H1 (cell line): ENCODE measurements at regions not wholly inside any gene's neighbourhood (a gene's known extent, or its start where the extent isn't known, plus 50 kb on each side); places are given as distances from the start of the nearest gene placed in this dataset.

Experiments
- CTCF ChIA-PET: fragments of 300-600 bp; sonication (Branson Sonifier 250); formaldehyde crosslinking; loops from one replicate; lab custom pipeline; 2021; ENCODE audit not compliant: partially characterized antibody; lab: Charles Lee
- POLR2A ChIA-PET: fragments of 300-600 bp; sonication (Branson Sonifier 250); formaldehyde crosslinking; loops from one replicate; lab custom pipeline; 2021; ENCODE audit warnings: inconsistent platforms; ENCODE audit not compliant: partially characterized antibody; lab: Charles Lee
- DNase-seq, 2 experiments: peaks; one replicate each; pipeline versions ENCODE4 v3.0.0 to v3.0.0-alpha.2; 2010 to 2022; ENCODE audit warnings: low spot score in 2 of 2, low read depth in 1 of 2, mixed read lengths in 1 of 2
- FAIRE-seq: peaks from 2 replicates; lab custom pipeline; 2011; peaks lifted over from hg19 to GRCh38; lab: Jason Lieb, UNC
- H2AFZ ChIP-seq: 2 replicates; pipeline ENCODE4 v1.8.1; 2012; ENCODE audit warnings: low read length, inconsistent platforms
- H2AK5ac ChIP-seq: 2 replicates; pipeline ENCODE4 v1.6.1; 2013; ENCODE audit warnings: low read depth, low read length
- H2BK120ac ChIP-seq: replicated peaks from 2 replicates; pipeline ENCODE3; 2013; ENCODE audit warnings: low read depth, low read length, inconsistent platforms
- H2BK12ac ChIP-seq: 2 replicates; pipeline ENCODE4 v1.6.1; 2013; ENCODE audit warnings: low read depth, low read length
- H2BK15ac ChIP-seq: 2 replicates; pipeline ENCODE4 v1.6.1; 2013; ENCODE audit warnings: low read length
- H2BK20ac ChIP-seq: 2 replicates; pipeline ENCODE4 v1.6.1; 2013; ENCODE audit warnings: low read length
- H2BK5ac ChIP-seq: 2 replicates; pipeline ENCODE4 v1.6.1; 2013; ENCODE audit warnings: low read depth, low read length
- H3K14ac ChIP-seq: 2 replicates; pipeline ENCODE4 v1.6.1; 2013; ENCODE audit warnings: inconsistent platforms; ENCODE audit not compliant: insufficient read length
- H3K18ac ChIP-seq: 2 replicates; pipeline ENCODE4 v1.6.1; 2013; ENCODE audit warnings: low read length; ENCODE audit errors: extremely low read depth
- H3K23ac ChIP-seq: 2 replicates; pipeline ENCODE4 v1.6.1; 2013; ENCODE audit warnings: inconsistent platforms; ENCODE audit not compliant: insufficient read length
- H3K23me2 ChIP-seq: 2 replicates; pipeline ENCODE4 v1.6.1; 2013; ENCODE audit warnings: low read depth, low read length
- H3K27ac ChIP-seq: 2 replicates; pipeline ENCODE4 v1.6.1; 2011; ENCODE audit warnings: low read depth, low read length, inconsistent platforms
- H3K27me3 ChIP-seq, 4 experiments: replicated peaks in 1 of 4; 1 replicate in 1 of 4; 2 replicates in 3 of 4; pipeline versions ENCODE4 v1.6.1 to v1.8.1; 2011 to 2013; ENCODE audit warnings: low read length in 3 of 4, mild to moderate bottlenecking in 3 of 4, inconsistent platforms in 2 of 4, mixed read lengths in 2 of 4, moderate library complexity in 1 of 4; ENCODE audit not compliant: control insufficient read depth in 3 of 4, insufficient read depth in 3 of 4; ENCODE audit errors: extremely low read depth in 1 of 4
- H3K36me3 ChIP-seq, 4 experiments: 2 replicates each; pipeline versions ENCODE4 v1.6.1 to v1.8.1; 2011 to 2013; ENCODE audit warnings: mild to moderate bottlenecking in 4 of 4, low read length in 3 of 4, moderate library complexity in 2 of 4, control low read depth in 1 of 4, inconsistent platforms in 1 of 4; ENCODE audit not compliant: insufficient read depth in 4 of 4, control insufficient read depth in 2 of 4
- H3K4ac ChIP-seq: replicated peaks from 2 replicates; pipeline ENCODE3; 2013; ENCODE audit warnings: low read length, low read depth, mixed read lengths, inconsistent platforms; ENCODE audit not compliant: insufficient read length
- H3K4me1 ChIP-seq, 4 experiments: replicated peaks in 1 of 4; 1 replicate in 1 of 4; 2 replicates in 3 of 4; pipeline versions ENCODE4 v1.6.1 to v1.8.1; 2011 to 2013; ENCODE audit warnings: low read length in 3 of 4, inconsistent platforms in 2 of 4, mixed read lengths in 1 of 4; ENCODE audit not compliant: insufficient read depth in 4 of 4, control insufficient read depth in 3 of 4
- H3K4me2 ChIP-seq, 2 experiments: 2 replicates each; pipeline versions ENCODE4 v1.6.1 to v1.8.1; 2011 to 2013; ENCODE audit warnings: low read depth in 2 of 2, low read length in 2 of 2, control low read depth in 1 of 2, inconsistent platforms in 1 of 2, mild to moderate bottlenecking in 1 of 2; ENCODE audit not compliant: insufficient read depth in 1 of 2
- H3K4me3 ChIP-seq, 4 experiments: fragments of 200-600, 300-600 bp in 1 of 4; sonication (generic), shearing (Covaris generic), sonication (Bioruptor Twin) in 1 of 4; 2 replicates each; pipeline versions ENCODE4 v1.5.1 to v1.8.1; 2011 to 2016; ENCODE audit warnings: low read length in 4 of 4, low read depth in 3 of 4, control low read depth in 2 of 4, inconsistent platforms in 2 of 4, mild to moderate bottlenecking in 2 of 4, mixed read lengths in 1 of 4, moderate library complexity in 1 of 4; ENCODE audit not compliant: insufficient read depth in 2 of 4; ENCODE audit errors: extremely low read depth in 1 of 4
- H3K56ac ChIP-seq: replicated peaks from 2 replicates; pipeline ENCODE3; 2013; ENCODE audit warnings: low read depth, mild to moderate bottlenecking, mixed read lengths, low read length, inconsistent platforms; ENCODE audit not compliant: insufficient read length
- H3K79me1 ChIP-seq: 2 replicates; pipeline ENCODE4 v1.6.1; 2013; ENCODE audit warnings: low read depth, low read length, control low read depth
- H3K79me2 ChIP-seq, 2 experiments: 2 replicates each; pipeline versions ENCODE4 v1.6.1 to v1.8.1; 2012 to 2013; ENCODE audit warnings: low read length in 2 of 2, mild to moderate bottlenecking in 2 of 2, inconsistent platforms in 1 of 2; ENCODE audit not compliant: insufficient read depth in 2 of 2, control insufficient read depth in 1 of 2
- H3K9ac ChIP-seq, 4 experiments: replicated peaks in 1 of 4; 1 replicate in 1 of 4; 2 replicates in 3 of 4; pipeline versions ENCODE4 v1.6.1 to v1.8.1; 2011 to 2013; ENCODE audit warnings: low read depth in 3 of 4, low read length in 3 of 4, control low read depth in 2 of 4, mild to moderate bottlenecking in 2 of 4, moderate library complexity in 2 of 4, inconsistent platforms in 1 of 4; ENCODE audit errors: extremely low read depth in 1 of 4
- H3K9me3 ChIP-seq, 2 experiments: 2 replicates each; pipeline versions ENCODE4 v1.6.1 to v1.8.1; 2012 to 2013; ENCODE audit warnings: mild to moderate bottlenecking in 2 of 2, moderate library complexity in 2 of 2, control low read depth in 1 of 2, inconsistent platforms in 1 of 2, low read depth in 1 of 2, low read length in 1 of 2, mixed read lengths in 1 of 2; ENCODE audit not compliant: insufficient read depth in 2 of 2
- H4K20me1 ChIP-seq, 2 experiments: replicated peaks in 1 of 2; 2 replicates each; pipeline versions ENCODE3 to v1.8.1; 2011 to 2013; ENCODE audit warnings: inconsistent platforms in 2 of 2, low read length in 2 of 2, mild to moderate bottlenecking in 1 of 2; ENCODE audit not compliant: insufficient read depth in 2 of 2, control insufficient read depth in 1 of 2
- H4K5ac ChIP-seq: 2 replicates; pipeline ENCODE4 v1.6.1; 2013; ENCODE audit warnings: low read length, low read depth, mixed read lengths, inconsistent platforms; ENCODE audit not compliant: insufficient read length
- H4K8ac ChIP-seq: 2 replicates; pipeline ENCODE4 v1.8.0; 2013; ENCODE audit warnings: mild to moderate bottlenecking, moderate library complexity, low read length, inconsistent platforms; ENCODE audit not compliant: insufficient read depth; ENCODE audit errors: extremely low read depth
- H4K91ac ChIP-seq: replicated peaks from 2 replicates; pipeline ENCODE3; 2013; ENCODE audit warnings: low read length, mixed read lengths, inconsistent platforms; ENCODE audit not compliant: insufficient read length
- BRCA1 ChIP-seq: IDR thresholded peaks from 2 replicates; pipeline ENCODE4 v1.6.1; 2012; ENCODE audit warnings: low read depth, low read length, improper control_type of control experiment
- CHD2 ChIP-seq: IDR thresholded peaks from 2 replicates; pipeline ENCODE4 v1.6.1; 2012; ENCODE audit warnings: low read length, improper control_type of control experiment
- EP300 ChIP-seq, 2 experiments: IDR thresholded peaks; 1 replicate in 1 of 2; 2 replicates in 1 of 2; pipeline ENCODE4 v1.6.1; 2011 to 2012; ENCODE audit warnings: low read depth in 2 of 2, low read length in 2 of 2, mild to moderate bottlenecking in 2 of 2, borderline replicate concordance in 1 of 2, inconsistent platforms in 1 of 2, moderate library complexity in 1 of 2
- KDM5A ChIP-seq: fragments of 200-600 bp; IDR thresholded peaks from 2 replicates; pipeline ENCODE4 v1.7.1; 2012; ENCODE audit warnings: mild to moderate bottlenecking, low read length, inconsistent platforms, mixed read lengths
- MAX ChIP-seq: IDR thresholded peaks from 2 replicates; pipeline ENCODE4 v1.6.1; 2012; ENCODE audit warnings: inconsistent platforms
- POLR2AphosphoS5 ChIP-seq: IDR thresholded peaks from 2 replicates; pipeline ENCODE4 v1.6.1; 2011; ENCODE audit warnings: low read depth, low read length
- POU5F1 ChIP-seq: IDR thresholded peaks from 2 replicates; pipeline ENCODE4 v1.6.1; 2011; ENCODE audit warnings: low read depth, mild to moderate bottlenecking, low read length, moderate library complexity
- RAD21 ChIP-seq, 2 experiments: IDR thresholded peaks in 1 of 2; conservative IDR thresholded peaks in 1 of 2; 2 replicates each; pipeline ENCODE4 v1.6.1; 2011; ENCODE audit warnings: low read depth in 2 of 2, low read length in 2 of 2, improper control_type of control experiment in 1 of 2, inconsistent platforms in 1 of 2, mild to moderate bottlenecking in 1 of 2, moderate library complexity in 1 of 2
- RBBP5 ChIP-seq: IDR thresholded peaks from 2 replicates; pipeline ENCODE4 v1.7.1; 2012; ENCODE audit warnings: low read depth, mild to moderate bottlenecking, inconsistent platforms, low read length, moderate library complexity, borderline replicate concordance
- SIX5 ChIP-seq: IDR thresholded peaks from 2 replicates; pipeline ENCODE4 v1.6.1; 2011; ENCODE audit warnings: mild to moderate bottlenecking, low read depth, low read length
- WGBS, 2 experiments: shearing (Covaris generic) in 1 of 2; methylation state at CpG; one replicate each; pipeline versions ENCODE4 v1.1.6 to v1.1.7; 2013 to 2015; ENCODE audit warnings: low lambda C conversion rate in 2 of 2, mixed read lengths in 2 of 2, inconsistent platforms in 1 of 2, low coverage in 1 of 2, missing lambda C conversion rate in 1 of 2; ENCODE audit not compliant: insufficient replicate concordance in 2 of 2, insufficient coverage in 1 of 2, insufficient read length in 1 of 2; ENCODE audit errors: extremely low coverage in 1 of 2, missing lambda C conversion rate in 1 of 2; 5-methylcytosine and 5-hydroxymethylcytosine counted together

- Histone ChIP-seq H4K5ac (no peak overlapping the region), H3K23me2 (peaks cover 1% of the 10 kb centered on the region; the same call in 1 of the 2 replicates), H3K9ac (no peak overlapping the region), H3K14ac (no peak overlapping the region), H3K4me3 (no peak overlapping the region), H2AK5ac (no peak overlapping the region), H3K79me2 (no peaks in the 10 kb centered on the region), H4K20me1 (peaks cover 0 to 1% of the 10 kb centered on the region in 2 experiments), H3K18ac (no peak overlapping the region), H3K36me3 (no peaks in the 10 kb centered on the region), H3K4me1 (no peaks in the 10 kb centered on the region), H2BK5ac (no peak overlapping the region), H2AFZ (no peak overlapping the region), H3K79me1 (no peaks in the 10 kb centered on the region), H4K8ac (no peak overlapping the region), H3K4me2 (no peak overlapping the region), H2BK120ac (no peak overlapping the region), H3K4ac (no peak overlapping the region), H3K56ac (no peak overlapping the region), H3K9me3 (no peaks in the 10 kb centered on the region), H3K27ac (no peak overlapping the region), H2BK20ac (no peak overlapping the region), H2BK12ac (no peak overlapping the region), H4K91ac (no peak overlapping the region), H3K23ac (no peak overlapping the region), H3K27me3 (no peaks in the 10 kb centered on the region), H2BK15ac (no peak overlapping the region)
- ChIA-PET POLR2A (no interaction called here), CTCF (interaction anchor here (1.1 to 2.0 kb wide), 5 partner anchors 9 to 147 kb away, joined by 3 to 5 read pairs (median 5); no protein-coding TSS in a partner anchor)
- no peak for DNase-seq
- FAIRE-seq, result no peak
- WGBS, 2 experiments, result 91% methylated on average over 4 of the region's 5 CpGs; no CpG with 5 or more reads in 1 of the 2 experiments
- TF ChIP-seq CHD2, result no peak
- TF ChIP-seq MAX, result no peak
- TF ChIP-seq BRCA1, result no peak
- TF ChIP-seq RBBP5, result no peak
- TF ChIP-seq POLR2AphosphoS5, result no peak
- TF ChIP-seq SIX5, result no peak
- no peak for TF ChIP-seq EP300 (IDR thresholded peaks at IDR 0.05; ENCODE audit: borderline replicate concordance in 1 of 2, low read depth in 2 of 2, low read length in 2 of 2)
- no peak for TF ChIP-seq POU5F1
- no peak for TF ChIP-seq RAD21 (IDR thresholded peaks at IDR 0.05 in 1 of 2, conservative IDR thresholded peaks at IDR 0.05 in 1 of 2; ENCODE audit: low read depth in 2 of 2, low read length in 2 of 2)
- TF ChIP-seq KDM5A, result no peak
These were observed 108.3 kb upstream of the DHX40 start for GRCh38 chr17:59456923-59457615.
